HG02970 (cell line): ENCODE measurements at regions not wholly inside any gene's neighbourhood (a gene's known extent, or its start where the extent isn't known, plus 50 kb on each side); places are given as distances from the start of the nearest gene placed in this dataset.

Experiments used
- ATAC-seq: cut with Tn5 transposase; IDR thresholded peaks from one replicate; pipeline ENCODE4 v1.9.1; 2021; ENCODE audit warnings: mild to moderate bottlenecking, moderate library complexity, moderate number of reproducible peaks; ENCODE audit not compliant: unreplicated experiment, low FRiP score

DNA sequence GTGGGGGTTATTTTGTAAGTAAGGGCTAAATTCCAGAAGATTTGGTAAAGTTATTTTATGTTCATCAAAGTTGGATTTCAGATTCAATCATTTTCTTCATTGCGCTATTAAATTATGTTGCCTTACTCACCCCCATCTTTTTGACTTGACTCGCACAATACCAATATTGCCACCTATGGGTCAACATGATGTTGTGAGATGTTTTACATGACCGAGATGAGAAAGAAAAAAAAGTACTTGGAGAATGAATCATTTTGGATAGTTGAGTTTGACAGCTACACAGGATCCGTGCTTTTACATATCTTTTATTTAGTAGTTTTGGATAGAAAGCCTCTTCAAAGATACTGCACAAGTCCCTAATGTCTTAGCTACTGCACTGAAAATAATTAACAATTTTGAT lies 224.2 kb upstream of the EMCN start:
- ATAC-seq: no peak

DNA sequence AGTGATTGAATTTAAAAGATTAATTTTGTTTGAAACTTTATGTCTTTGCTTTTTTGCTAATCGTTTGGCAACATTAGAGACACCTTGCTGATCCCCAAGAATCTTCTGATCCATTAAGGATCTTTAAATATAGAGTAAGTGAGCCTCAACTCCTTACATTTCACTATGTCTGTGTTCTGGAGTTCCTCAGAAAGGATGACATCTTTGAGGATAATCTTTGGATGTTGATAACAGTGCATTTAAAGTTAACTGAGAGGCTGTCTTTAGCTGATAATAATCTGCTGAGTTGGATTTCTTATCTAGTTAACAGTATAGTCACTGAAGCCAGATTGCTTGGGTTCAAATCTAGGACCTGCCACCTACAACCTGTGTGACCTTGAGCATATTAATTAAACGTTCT lies 221.6 kb upstream of the EMCN start:
- ATAC-seq: no peak

DNA sequence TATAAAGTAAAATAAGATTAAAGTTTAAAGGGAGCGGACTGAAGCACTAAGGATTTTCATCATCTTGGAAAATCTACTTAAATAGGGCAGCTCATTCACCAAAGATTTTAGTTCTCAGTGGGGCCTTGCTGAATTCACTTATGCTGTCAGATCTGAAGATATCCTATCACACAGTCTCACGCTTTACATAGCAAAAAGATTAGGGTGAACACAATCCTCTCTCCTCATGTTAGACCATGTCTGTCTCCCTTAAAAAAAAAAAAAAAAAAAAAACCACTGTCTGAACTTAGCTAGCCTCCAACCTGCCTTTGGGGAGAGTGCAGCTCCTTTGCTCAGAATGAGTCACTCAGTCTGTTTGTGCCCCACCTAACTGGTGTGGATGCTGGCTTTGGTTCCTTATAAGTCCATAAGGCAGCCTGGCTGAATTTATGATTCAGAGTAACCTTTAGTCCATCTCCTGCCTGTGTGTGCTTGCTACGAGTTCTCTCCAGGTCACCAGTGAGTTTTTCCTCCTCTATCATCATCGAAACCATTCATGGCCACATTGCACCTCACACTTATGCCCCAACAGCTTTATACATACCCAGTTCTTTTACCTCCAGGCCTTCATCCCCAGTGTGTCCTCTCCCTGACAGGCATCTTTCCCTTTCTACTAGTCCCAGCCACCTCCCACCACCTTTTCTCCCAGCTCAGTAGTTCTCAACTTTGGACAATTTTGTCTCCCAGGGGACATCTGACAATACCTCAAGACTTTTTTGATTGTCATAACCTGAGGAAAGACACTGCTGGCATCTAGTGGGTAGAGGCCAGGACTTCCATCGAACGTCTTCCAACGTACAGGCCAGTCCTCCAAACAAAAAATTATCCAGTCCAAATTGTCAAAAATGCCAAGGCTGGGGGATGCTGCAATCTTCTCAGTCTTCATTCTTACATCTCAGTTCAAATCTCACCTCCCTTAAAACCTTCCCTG lies 220.7 kb upstream of the EMCN start:
- ATAC-seq: no peak

DNA sequence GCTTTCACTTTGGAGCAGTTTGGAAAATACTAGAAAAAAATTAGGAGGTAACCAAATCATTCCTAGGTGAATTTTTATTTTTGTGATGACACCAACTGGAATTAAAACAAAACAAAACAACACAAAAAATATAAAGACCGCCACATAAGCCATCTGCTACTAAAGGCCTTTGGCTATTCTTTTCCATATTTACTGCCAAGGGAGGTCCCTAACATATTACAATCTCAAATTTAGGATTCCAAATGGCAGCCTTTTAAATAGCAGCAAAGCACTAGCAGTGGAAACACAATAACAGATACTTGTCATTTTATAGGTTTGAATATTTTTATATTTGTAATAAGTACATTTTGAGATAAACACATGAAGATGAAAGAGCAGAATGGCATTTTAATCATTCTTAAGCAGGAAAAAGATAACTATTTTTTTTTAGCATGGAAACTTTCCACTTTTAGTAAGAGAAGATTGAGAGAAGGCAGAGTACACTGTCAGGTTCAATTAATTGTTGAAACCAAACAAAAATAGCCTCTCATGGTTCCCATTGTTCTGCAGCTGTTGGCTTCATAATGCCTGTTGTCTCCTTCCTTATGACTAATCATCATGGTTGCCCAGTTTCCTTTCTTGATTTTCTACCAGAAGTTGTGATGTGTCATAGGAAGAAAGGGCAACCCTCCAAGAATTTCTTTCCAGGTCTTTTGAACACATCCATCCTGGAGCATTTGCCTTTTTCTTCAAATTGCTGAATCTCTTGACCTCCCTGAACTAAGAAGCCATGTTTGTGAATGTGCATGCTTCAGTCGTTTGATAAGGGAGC lies 219.0 kb upstream of the EMCN start:
- ATAC-seq: no peak

DNA sequence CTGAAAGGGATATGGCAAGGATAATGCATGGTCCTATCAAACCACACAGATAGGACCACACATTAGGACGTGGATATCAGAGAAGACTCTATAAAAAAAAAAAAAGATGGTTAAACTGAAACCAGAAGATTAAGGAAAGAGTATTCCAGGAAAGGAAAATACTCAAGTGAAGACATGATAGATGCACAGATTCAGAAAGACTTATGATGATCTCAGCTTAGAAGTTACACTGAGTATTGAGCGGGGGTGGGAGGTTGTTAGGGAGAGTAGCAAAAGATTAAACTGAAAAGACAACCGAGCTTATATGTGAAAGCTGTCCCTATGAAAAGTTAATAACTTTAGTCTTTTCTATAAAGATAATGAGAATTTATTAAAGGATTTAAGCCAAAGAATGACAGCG lies 211.0 kb upstream of the EMCN start:
- no peak for ATAC-seq

- no peak for ATAC-seq
Observed at GRCh38 chr4:100722866-100723459, 205.1 kb upstream of the EMCN start.

DNA sequence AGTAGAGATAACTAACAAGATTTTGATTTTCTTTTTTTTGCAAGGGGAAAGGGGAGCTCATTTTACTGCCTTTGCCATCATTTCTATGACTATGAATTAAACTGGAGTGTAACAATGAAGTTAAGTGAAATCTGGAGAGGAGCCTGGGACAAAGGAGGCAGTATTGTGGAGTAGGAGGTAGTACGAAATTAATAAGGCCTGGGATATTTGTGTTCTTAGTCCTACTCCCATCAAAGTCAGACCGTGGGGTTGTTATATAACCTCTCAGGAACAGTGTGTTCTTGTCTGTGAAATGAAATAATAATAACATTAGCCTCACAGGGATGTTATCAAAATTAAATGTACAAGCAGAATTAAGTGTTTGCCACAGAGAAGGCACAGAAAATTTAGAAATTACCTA lies 204.3 kb upstream of the EMCN start:
- ATAC-seq: no peak

DNA sequence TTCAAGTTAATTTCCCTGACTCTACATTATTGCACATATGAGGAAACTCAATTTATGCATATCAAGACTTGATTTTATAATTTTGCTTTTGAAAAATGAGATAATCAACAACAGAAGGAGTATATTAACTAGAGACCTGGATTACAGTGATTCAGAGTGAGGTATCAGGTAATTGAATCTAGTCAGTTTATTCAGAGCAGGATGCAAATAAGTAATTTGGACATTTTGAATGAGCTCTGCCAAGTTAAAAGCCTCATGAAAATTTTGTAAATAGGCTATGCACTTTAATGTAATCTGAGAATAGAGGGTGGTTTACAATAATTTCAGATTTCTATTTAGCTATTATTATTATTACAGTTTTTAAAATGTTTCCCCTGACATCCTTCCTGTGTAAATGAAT lies 203.7 kb upstream of the EMCN start:
- ATAC-seq: no peak

- no peak for ATAC-seq
Observed at GRCh38 chr4:100721077-100721476, 203.3 kb upstream of the EMCN start.

- ATAC-seq: no peak
Observed at GRCh38 chr4:100716416-100716815, 198.6 kb upstream of the EMCN start.

DNA sequence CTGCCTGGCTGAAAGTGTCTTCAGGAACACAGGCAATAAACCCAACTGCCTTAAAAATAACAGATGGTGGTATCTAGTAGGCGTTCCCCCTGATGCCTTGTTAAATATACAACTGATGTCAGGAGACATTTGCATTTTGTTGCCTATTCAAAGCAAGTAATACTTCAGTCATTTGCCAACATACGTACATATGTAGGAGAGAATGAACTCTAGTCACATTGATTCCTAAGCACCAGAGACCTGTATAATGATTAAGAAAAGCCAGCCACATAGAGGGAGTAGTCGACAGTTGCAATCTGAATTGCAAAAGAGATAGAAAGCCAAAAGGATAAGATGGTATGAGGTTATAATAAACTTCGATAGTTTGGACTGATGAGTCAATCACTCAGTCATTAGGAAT lies 191.0 kb upstream of the EMCN start:
- ATAC-seq: no peak

- no peak for ATAC-seq
Observed at GRCh38 chr4:100707786-100708185, 190.0 kb upstream of the EMCN start.

GRCh38 chr4:100696531-100696930 lies 178.7 kb upstream of the EMCN start:
- ATAC-seq: no peak

DNA sequence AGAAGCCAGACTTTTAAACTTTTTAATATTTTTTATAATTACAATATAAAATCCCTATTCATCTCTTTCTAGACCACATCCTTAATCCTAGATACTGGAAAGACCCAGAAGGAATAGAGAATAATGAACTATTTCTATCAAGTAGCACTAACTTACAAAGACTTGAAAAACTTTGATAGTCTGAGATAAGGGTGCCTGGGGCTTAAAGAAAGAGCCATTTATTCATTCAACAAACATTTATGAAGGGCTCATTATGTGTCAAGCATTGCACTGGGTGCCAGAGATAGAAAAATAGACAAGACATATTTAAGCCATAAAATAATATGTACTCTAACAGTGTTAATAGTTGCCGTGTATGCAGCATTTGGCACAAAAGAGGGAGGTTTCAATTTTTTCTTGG lies 178.0 kb upstream of the EMCN start:
- ATAC-seq: no peak

GRCh38 chr4:100695039-100695654 lies 177.3 kb upstream of the EMCN start:
- ATAC-seq: no peak

DNA sequence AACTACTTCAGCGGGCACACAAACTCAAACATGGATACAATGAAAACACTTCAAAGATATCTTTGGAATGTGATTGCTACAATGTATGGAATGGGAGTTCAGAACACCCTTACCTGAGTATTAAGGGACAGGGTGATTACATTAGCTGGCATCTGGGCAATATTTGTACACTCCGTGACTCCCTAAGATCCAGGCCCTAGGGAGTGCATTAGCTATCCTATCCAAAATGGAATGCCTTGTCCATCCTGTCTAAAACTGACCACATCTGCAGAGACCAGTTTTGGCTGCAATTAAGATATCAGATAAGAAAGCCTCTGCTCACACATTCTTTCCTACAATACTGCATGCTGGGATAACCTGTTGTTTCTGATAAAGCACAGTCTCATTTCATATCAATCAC lies 176.6 kb upstream of the EMCN start:
- ATAC-seq: no peak

DNA sequence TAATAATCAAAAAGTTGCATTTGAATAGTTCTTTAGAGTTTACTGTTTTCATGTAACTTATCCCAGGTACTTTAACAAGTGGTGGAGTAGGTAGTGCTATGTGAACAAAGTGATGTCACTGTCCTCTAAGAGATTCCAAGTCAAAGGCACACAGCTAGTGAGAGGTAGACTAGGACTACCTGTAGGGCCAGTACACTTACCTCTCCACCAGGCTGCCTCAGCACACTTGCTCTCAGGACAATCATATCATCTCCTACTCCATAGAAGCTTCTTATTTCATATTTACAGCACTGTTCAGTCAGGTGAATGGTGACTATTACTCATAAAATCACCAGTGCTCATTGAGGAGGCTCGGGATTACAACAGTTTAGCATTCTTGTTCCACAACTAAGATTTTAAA lies 173.0 kb upstream of the EMCN start:
- no peak for ATAC-seq

DNA sequence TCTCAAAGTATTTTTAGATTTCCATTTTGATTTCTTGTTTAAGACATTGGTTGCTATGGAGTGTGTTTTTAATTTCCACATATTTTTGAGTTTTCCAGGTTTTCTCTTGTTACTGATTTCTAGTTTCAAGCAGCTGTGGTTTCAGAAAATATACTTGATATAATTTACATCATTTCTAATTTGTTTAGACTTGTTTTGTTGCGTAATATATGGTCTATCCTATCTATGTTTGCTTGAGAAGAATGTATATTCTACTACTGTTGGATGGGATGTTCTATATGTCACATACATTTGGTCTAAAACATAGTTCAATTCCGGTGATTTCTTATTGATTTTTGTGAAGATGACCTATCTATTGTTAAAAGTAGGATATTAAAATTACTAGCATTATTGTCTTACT lies 170.5 kb upstream of the EMCN start:
- no peak for ATAC-seq

DNA sequence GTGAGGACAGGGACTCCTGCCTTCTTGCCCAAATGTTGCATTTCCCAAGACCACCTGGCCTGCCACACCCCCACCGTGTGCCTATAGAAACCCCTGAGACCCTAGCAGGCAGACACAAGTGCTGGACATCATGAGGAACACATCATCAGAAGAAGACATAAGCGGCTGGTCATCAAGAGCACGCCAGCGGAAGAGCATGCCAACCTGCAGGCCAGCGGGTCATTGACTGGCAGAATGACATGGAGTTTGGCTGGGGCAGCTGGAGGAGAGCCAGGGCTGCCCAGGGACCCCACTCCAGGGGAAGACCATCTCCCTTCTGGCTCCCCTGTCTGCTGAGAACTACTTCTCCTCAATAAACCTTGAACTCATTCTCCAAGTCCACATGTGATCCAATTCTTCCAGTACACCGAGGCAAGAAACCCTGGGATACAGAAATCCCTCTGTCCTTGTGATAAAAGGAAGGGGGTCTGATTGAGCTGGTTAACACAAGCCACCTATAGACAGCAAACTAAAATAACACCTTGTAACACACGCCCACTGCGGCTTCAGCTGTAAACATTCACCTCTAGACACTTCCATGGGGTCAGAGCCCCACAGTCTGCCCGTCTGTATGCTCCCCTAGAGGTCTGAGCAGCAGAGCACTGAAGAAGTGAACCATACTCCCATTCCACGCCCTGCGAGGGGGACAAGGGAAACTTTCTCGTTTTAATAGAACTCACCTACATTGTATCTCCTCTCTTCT lies 164.8 kb upstream of the EMCN start:
- ATAC-seq: no peak

- no peak for ATAC-seq
Observed at GRCh38 chr4:100681289-100681688, 163.5 kb upstream of the EMCN start.
